ENCODE measurements at regions not wholly inside any gene's neighbourhood (a gene's known extent, or its start where the extent isn't known, plus 50 kb on each side); places are given as distances from the start of the nearest gene placed in this dataset.

- H3K9me3 ChIP-seq: no peaks in the 10 kb centered on the region
- intact Hi-C loops (cut with DNase I): no loop called here
- no peaks in the 10 kb centered on the region for H3K36me3 ChIP-seq
- 98% methylated on average over 1 of the region's 1 CpG for WGBS
- no peak for DNase-seq (ENCODE audit: extremely low spot score)
- no peaks in the 10 kb centered on the region for H3K27me3 ChIP-seq
- H3K4me3 ChIP-seq: no peak overlapping the region
- peaks cover 0 to 5% (median 0%) of the 10 kb centered on the region in 4 donors for H3K4me1 ChIP-seq
- H3K27ac ChIP-seq (replicated peaks in 1 of 4): no peak overlapping the region
- no peak for TF ChIP-seq POLR2AphosphoS5 (IDR thresholded peaks at IDR 0.05)
- TF ChIP-seq EP300 (IDR thresholded peaks at IDR 0.05): no peak
These were observed 58.2 kb downstream of the RPRM start for GRCh38 chr2:153420394-153420793.

- peaks cover 0 to 5% (median 0%) of the 10 kb centered on the region in 4 donors for H3K4me1 ChIP-seq
- H3K27me3 ChIP-seq: no peaks in the 10 kb centered on the region
- no peaks in the 10 kb centered on the region for H3K36me3 ChIP-seq
- TF ChIP-seq, protein P1, sequence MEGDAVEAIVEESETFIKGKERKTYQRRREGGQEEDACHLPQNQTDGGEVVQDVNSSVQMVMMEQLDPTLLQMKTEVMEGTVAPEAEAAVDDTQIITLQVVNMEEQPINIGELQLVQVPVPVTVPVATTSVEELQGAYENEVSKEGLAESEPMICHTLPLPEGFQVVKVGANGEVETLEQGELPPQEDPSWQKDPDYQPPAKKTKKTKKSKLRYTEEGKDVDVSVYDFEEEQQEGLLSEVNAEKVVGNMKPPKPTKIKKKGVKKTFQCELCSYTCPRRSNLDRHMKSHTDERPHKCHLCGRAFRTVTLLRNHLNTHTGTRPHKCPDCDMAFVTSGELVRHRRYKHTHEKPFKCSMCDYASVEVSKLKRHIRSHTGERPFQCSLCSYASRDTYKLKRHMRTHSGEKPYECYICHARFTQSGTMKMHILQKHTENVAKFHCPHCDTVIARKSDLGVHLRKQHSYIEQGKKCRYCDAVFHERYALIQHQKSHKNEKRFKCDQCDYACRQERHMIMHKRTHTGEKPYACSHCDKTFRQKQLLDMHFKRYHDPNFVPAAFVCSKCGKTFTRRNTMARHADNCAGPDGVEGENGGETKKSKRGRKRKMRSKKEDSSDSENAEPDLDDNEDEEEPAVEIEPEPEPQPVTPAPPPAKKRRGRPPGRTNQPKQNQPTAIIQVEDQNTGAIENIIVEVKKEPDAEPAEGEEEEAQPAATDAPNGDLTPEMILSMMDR (IDR thresholded peaks at IDR 0.05): no peak
- TF ChIP-seq POLR2A (IDR thresholded peaks at IDR 0.05; ENCODE audit: low read depth): no peak
- TF ChIP-seq POLR2AphosphoS5 (IDR thresholded peaks at IDR 0.05): no peak
- TF ChIP-seq EP300 (IDR thresholded peaks at IDR 0.05): no peak
- no peaks in the 10 kb centered on the region for H3K9me3 ChIP-seq
- no peak overlapping the region for H3K27ac ChIP-seq (replicated peaks in 1 of 4)
- no peak for DNase-seq (ENCODE audit: extremely low spot score)
- H3K4me3 ChIP-seq: no peak overlapping the region
- WGBS: 74% methylated on average over 1 of the region's 1 CpG
- intact Hi-C loops (cut with DNase I): no loop called here
These were observed 61.5 kb downstream of the RPRM start for GRCh38 chr2:153417077-153417476.

GRCh38 chr2:153416071-153416470 lies 62.5 kb downstream of the RPRM start:
- H3K4me3 ChIP-seq: no peak overlapping the region
- H3K9me3 ChIP-seq: no peaks in the 10 kb centered on the region
- WGBS: 56% methylated on average over 1 of the region's 1 CpG
- DNase-seq (ENCODE audit: extremely low spot score): no peak
- H3K27me3 ChIP-seq: no peaks in the 10 kb centered on the region
- no peak overlapping the region for H3K27ac ChIP-seq (replicated peaks in 1 of 4)
- H3K36me3 ChIP-seq: no peaks in the 10 kb centered on the region
- intact Hi-C loops (cut with DNase I): no loop called here
- TF ChIP-seq EP300 (IDR thresholded peaks at IDR 0.05): no peak
- TF ChIP-seq, protein P1 (IDR thresholded peaks at IDR 0.05): no peak
- no peak for TF ChIP-seq POLR2AphosphoS5 (IDR thresholded peaks at IDR 0.05)
- no peak for TF ChIP-seq POLR2A (IDR thresholded peaks at IDR 0.05; ENCODE audit: low read depth)
- H3K4me1 ChIP-seq: peaks cover 0 to 5% (median 0%) of the 10 kb centered on the region in 4 donors

DNA sequence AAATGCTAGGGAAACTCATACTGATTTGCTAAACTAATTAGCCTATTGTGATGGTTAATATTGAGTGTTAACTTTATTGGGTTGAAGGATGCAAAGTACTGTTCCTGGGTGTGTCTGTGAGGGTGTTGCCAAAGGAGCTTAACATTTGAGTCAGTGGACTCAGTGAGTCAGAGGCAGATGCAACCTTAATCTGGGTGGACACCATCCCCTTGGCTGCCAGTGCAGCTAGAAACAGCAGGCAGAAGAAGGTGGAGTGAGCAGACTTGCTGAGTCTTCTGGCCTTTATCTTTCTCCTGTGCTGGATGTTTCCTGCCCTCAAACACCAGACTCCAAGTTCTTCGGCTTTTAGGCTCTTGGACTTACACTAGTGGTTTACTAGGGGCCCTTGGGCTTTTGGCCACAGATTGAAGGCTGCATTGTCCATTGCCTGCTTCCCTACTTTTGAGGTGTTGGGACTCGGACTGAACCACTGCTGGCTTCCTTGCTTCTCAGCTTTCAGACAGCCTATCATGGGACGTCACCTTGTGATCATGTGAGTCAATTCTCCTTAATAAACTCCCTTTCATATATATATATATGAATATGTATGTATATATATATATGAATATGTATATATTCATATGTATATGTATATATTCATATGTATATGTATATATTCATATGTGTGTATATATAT lies 69.7 kb downstream of the RPRM start:
- intact Hi-C loops (cut with DNase I): no loop called here
- Histone ChIP-seq H3K4me3 (no peak overlapping the region), H3K27ac (replicated peaks in 1 of 4) (no peak overlapping the region), H3K27me3 (no peaks in the 10 kb centered on the region), H3K4me1 (no peaks in the 10 kb centered on the region), H3K36me3 (no peaks in the 10 kb centered on the region), H3K9me3 (no peaks in the 10 kb centered on the region)
- DNase-seq (ENCODE audit: extremely low spot score): no peak
- TF ChIP-seq, protein P1 (IDR thresholded peaks at IDR 0.05): no peak
- TF ChIP-seq POLR2AphosphoS5 (IDR thresholded peaks at IDR 0.05) (no peak), POLR2A (IDR thresholded peaks at IDR 0.05; ENCODE audit: low read depth) (no peak), EP300 (IDR thresholded peaks at IDR 0.05) (no peak)
- 85% methylated on average over 3 of the region's 3 CpGs for WGBS

DNA sequence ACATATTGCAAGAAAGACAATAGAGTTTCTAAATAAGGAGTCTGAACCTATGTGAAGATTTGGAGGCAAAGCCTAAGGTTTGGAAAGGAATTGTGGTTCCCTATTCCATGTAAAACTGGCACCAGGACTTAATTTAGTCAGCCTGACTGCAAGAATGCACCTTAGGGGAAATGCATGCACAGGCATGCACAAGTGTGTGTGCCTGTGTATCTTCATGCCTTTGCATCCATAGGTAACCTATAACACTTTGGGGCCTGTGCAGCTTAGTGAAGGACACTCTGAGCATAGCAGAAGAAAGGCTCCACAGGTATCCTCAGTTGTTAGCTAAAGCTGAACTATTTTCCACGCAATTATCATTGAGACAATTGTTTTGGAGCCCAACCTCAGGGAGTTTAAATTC lies 73.4 kb downstream of the RPRM start:
- Histone ChIP-seq H3K9me3 (no peaks in the 10 kb centered on the region), H3K36me3 (no peaks in the 10 kb centered on the region), H3K4me3 (no peak overlapping the region), H3K27me3 (no peaks in the 10 kb centered on the region), H3K4me1 (no peaks in the 10 kb centered on the region), H3K27ac (replicated peaks in 1 of 4) (no peak overlapping the region)
- DNase-seq (ENCODE audit: extremely low spot score): no peak
- intact Hi-C loops (cut with DNase I): no loop called here
- WGBS: 89% methylated on average over 1 of the region's 1 CpG
- no peak for TF ChIP-seq EP300 (IDR thresholded peaks at IDR 0.05)
- TF ChIP-seq POLR2AphosphoS5 (IDR thresholded peaks at IDR 0.05): no peak

DNA sequence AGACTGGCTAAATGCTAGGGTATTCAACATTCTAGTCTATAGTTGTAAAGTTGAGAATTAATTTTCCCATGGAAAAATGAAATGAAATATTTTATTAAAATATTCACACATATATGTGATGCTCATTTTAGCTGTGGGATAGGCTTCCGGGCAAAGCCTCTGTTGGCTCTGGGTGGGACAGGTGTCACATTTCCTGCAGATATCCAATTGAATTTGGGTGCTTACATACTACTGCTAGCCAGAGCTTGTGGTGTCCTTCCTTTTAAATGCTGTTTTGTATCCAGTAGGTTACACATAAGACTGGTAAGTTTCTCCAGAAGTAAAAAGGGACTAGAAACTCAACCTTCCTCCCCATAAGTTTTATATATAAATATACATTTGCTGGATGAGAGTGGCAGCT lies 73.8 kb downstream of the RPRM start:
- Histone ChIP-seq H3K9me3 (no peaks in the 10 kb centered on the region), H3K27ac (replicated peaks in 1 of 4) (no peak overlapping the region), H3K27me3 (no peaks in the 10 kb centered on the region), H3K4me1 (no peaks in the 10 kb centered on the region), H3K4me3 (no peak overlapping the region), H3K36me3 (no peaks in the 10 kb centered on the region)
- TF ChIP-seq EP300 (IDR thresholded peaks at IDR 0.05) (no peak), POLR2AphosphoS5 (IDR thresholded peaks at IDR 0.05) (no peak), POLR2A (IDR thresholded peaks at IDR 0.05; ENCODE audit: low read depth) (no peak)
- TF ChIP-seq, protein P1 (IDR thresholded peaks at IDR 0.05): no peak
- intact Hi-C loops (cut with DNase I): no loop called here
- 83% methylated on average over 1 of the region's 1 CpG for WGBS
- no peak for DNase-seq (ENCODE audit: extremely low spot score)
